ENCODE measurements at regions not wholly inside any gene's neighbourhood (a gene's known extent, or its start where the extent isn't known, plus 50 kb on each side); places are given as distances from the start of the nearest gene placed in this dataset.

GRCh38 chr3:106822204-106822603, 555.0 kb upstream of the CCDC54 start:
- no peak overlapping the region for H3K4me3 ChIP-seq (ENCODE audit: low read length)
- TF ChIP-seq ZNF274 (IDR thresholded peaks at IDR 0.05; ENCODE audit: low read depth, low read length): no peak

GRCh38 chr3:106823701-106824100, 553.5 kb upstream of the CCDC54 start:
- TF ChIP-seq ZNF274 (IDR thresholded peaks at IDR 0.05; ENCODE audit: low read depth, low read length): no peak
- no peak overlapping the region for H3K4me3 ChIP-seq (ENCODE audit: low read length)

- no peak for TF ChIP-seq ZNF274 (IDR thresholded peaks at IDR 0.05; ENCODE audit: low read depth, low read length)
- no peak overlapping the region for H3K4me3 ChIP-seq (ENCODE audit: low read length)
Observed at GRCh38 chr3:106824856-106825255, 552.4 kb upstream of the CCDC54 start.

- no peak for TF ChIP-seq ZNF274 (IDR thresholded peaks at IDR 0.05; ENCODE audit: low read depth, low read length)
- no peak overlapping the region for H3K4me3 ChIP-seq (ENCODE audit: low read length)
Observed at GRCh38 chr3:106825962-106826605, 551.2 kb upstream of the CCDC54 start.

GRCh38 chr3:106826791-106827311, 550.4 kb upstream of the CCDC54 start:
- H3K4me3 ChIP-seq (ENCODE audit: low read length): no peak overlapping the region
- TF ChIP-seq ZNF274 (IDR thresholded peaks at IDR 0.05; ENCODE audit: low read depth, low read length): no peak

GRCh38 chr3:106827515-106828213, 549.6 kb upstream of the CCDC54 start:
- no peak overlapping the region for H3K4me3 ChIP-seq (ENCODE audit: low read length)
- TF ChIP-seq ZNF274 (IDR thresholded peaks at IDR 0.05; ENCODE audit: low read depth, low read length): no peak

- no peak overlapping the region for H3K4me3 ChIP-seq (ENCODE audit: low read length)
- TF ChIP-seq ZNF274 (IDR thresholded peaks at IDR 0.05; ENCODE audit: low read depth, low read length): no peak
Observed at GRCh38 chr3:106829206-106829605, 548.0 kb upstream of the CCDC54 start.

GRCh38 chr3:106830334-106830733, 546.9 kb upstream of the CCDC54 start:
- no peak overlapping the region for H3K4me3 ChIP-seq (ENCODE audit: low read length)
- TF ChIP-seq ZNF274 (IDR thresholded peaks at IDR 0.05; ENCODE audit: low read depth, low read length): no peak

- H3K4me3 ChIP-seq (ENCODE audit: low read length): no peak overlapping the region
- TF ChIP-seq ZNF274 (IDR thresholded peaks at IDR 0.05; ENCODE audit: low read depth, low read length): no peak
Observed at GRCh38 chr3:106836906-106837305, 540.3 kb upstream of the CCDC54 start.

GRCh38 chr3:106837616-106838015, 539.6 kb upstream of the CCDC54 start:
- H3K4me3 ChIP-seq (ENCODE audit: low read length): no peak overlapping the region
- TF ChIP-seq ZNF274 (IDR thresholded peaks at IDR 0.05; ENCODE audit: low read depth, low read length): no peak

GRCh38 chr3:106839576-106840280, 537.5 kb upstream of the CCDC54 start:
- H3K4me3 ChIP-seq (ENCODE audit: low read length): no peak overlapping the region
- no peak for TF ChIP-seq ZNF274 (IDR thresholded peaks at IDR 0.05; ENCODE audit: low read depth, low read length)

GRCh38 chr3:106840319-106840718, 536.9 kb upstream of the CCDC54 start:
- TF ChIP-seq ZNF274 (IDR thresholded peaks at IDR 0.05; ENCODE audit: low read depth, low read length): no peak
- H3K4me3 ChIP-seq (ENCODE audit: low read length): no peak overlapping the region

GRCh38 chr3:106842151-106842550, 535.1 kb upstream of the CCDC54 start:
- H3K4me3 ChIP-seq (ENCODE audit: low read length): no peak overlapping the region
- no peak for TF ChIP-seq ZNF274 (IDR thresholded peaks at IDR 0.05; ENCODE audit: low read depth, low read length)

- no peak for TF ChIP-seq ZNF274 (IDR thresholded peaks at IDR 0.05; ENCODE audit: low read depth, low read length)
- no peak overlapping the region for H3K4me3 ChIP-seq (ENCODE audit: low read length)
Observed at GRCh38 chr3:106844638-106845037, 532.6 kb upstream of the CCDC54 start.

- TF ChIP-seq ZNF274 (IDR thresholded peaks at IDR 0.05; ENCODE audit: low read depth, low read length): no peak
- no peak overlapping the region for H3K4me3 ChIP-seq (ENCODE audit: low read length)
Observed at GRCh38 chr3:106848099-106848498, 529.1 kb upstream of the CCDC54 start.

Measured in GM08714 (cell line).